K562 (cell line): ENCODE measurements at regions not wholly inside any gene's neighbourhood (a gene's known extent, or its start where the extent isn't known, plus 50 kb on each side); places are given as distances from the start of the nearest gene placed in this dataset.

ENCODE experiments used
- ARHGAP35 ChIP-seq: fragments of 450-650 bp; IDR thresholded peaks from 2 replicates; pipeline ENCODE4 v1.6.1; 2018; ENCODE audit not compliant: partially characterized antibody
- CREB3L1 ChIP-seq: fragments of 450-650 bp; IDR thresholded peaks from 2 replicates; pipeline ENCODE4 v1.6.1; 2014; ENCODE audit warnings: low read depth, mild to moderate bottlenecking, moderate library complexity, borderline replicate concordance
- DEAF1 ChIP-seq: fragments of 450-650 bp; formaldehyde crosslinking; IDR thresholded peaks from 2 replicates; pipeline ENCODE4 v1.4.0; 2020; ENCODE audit warnings: mild to moderate bottlenecking, moderate library complexity
- HMG20A ChIP-seq: fragments of 450-650 bp; formaldehyde crosslinking; conservative IDR thresholded peaks from 2 replicates; pipeline ENCODE4 v1.4.0; 2020; ENCODE audit warnings: mild to moderate bottlenecking, mixed read lengths
- HMG20B ChIP-seq: fragments of 250-450 bp; sonication (Bioruptor Pico); IDR thresholded peaks from 2 replicates; pipeline ENCODE4 v1.5.0; 2021; ENCODE audit warnings: mild to moderate bottlenecking
- IFI16 ChIP-seq: fragments of 250-450 bp; sonication (Bioruptor Pico); IDR thresholded peaks from 2 replicates; pipeline ENCODE4 v2.1.2; 2022; ENCODE audit warnings: mild to moderate bottlenecking, inconsistent platforms
- PML ChIP-seq: IDR thresholded peaks from 2 replicates; pipeline ENCODE4 v1.6.1; 2012; ENCODE audit warnings: low read length, inconsistent platforms
- PYGO2 ChIP-seq: fragments of 450-650 bp; IDR thresholded peaks from 2 replicates; pipeline ENCODE4 v1.6.1; 2016; ENCODE audit warnings: mild to moderate bottlenecking, missing genetic modification characterization, moderate library complexity, missing compliant biosample characterization
- SNIP1 ChIP-seq: fragments of 450-650 bp; IDR thresholded peaks from 2 replicates; pipeline ENCODE4 v1.7.1; 2017; ENCODE audit warnings: low read depth, mild to moderate bottlenecking
- SOX6 ChIP-seq: fragments of 450-650 bp; IDR thresholded peaks from 2 replicates; pipeline ENCODE4 v1.6.1; 2014; ENCODE audit warnings: mild to moderate bottlenecking
- STAG1 ChIP-seq: sonication (generic); formaldehyde crosslinking; IDR thresholded peaks from 2 replicates; pipeline ENCODE4 v1.5.0; 2020; ENCODE audit warnings: missing genetic modification reagents, borderline replicate concordance
- TFAP4 ChIP-seq: sonication (generic); formaldehyde crosslinking; IDR thresholded peaks from 2 replicates; pipeline ENCODE4 v1.8.0; 2022; ENCODE audit warnings: missing genetic modification reagents, mild to moderate bottlenecking, moderate library complexity, borderline replicate concordance
- ZEB2 ChIP-seq: fragments of 450-650 bp; IDR thresholded peaks from 2 replicates; pipeline ENCODE4 v1.6.1; 2016
- ZNF212 ChIP-seq: fragments of 450-650 bp; formaldehyde crosslinking; IDR thresholded peaks from 2 replicates; pipeline ENCODE4 v1.4.0; 2020; ENCODE audit warnings: mild to moderate bottlenecking
- ZNF717 ChIP-seq: fragments of 250-450 bp; sonication (Bioruptor Pico); IDR thresholded peaks from 2 replicates; pipeline ENCODE4 v1.5.0; 2021
- TF ChIP-seq, protein P1 (sequence below): fragments of 250-450 bp; sonication (Bioruptor Pico); IDR thresholded peaks from 2 replicates; pipeline ENCODE4 v1.5.0; 2020; ENCODE audit warnings: mild to moderate bottlenecking, borderline replicate concordance
- TF ChIP-seq, protein P2 (sequence below): fragments of 450-650 bp; formaldehyde crosslinking; IDR thresholded peaks from 2 replicates; pipeline ENCODE4 v1.4.0; 2022; ENCODE audit warnings: mild to moderate bottlenecking, moderate library complexity
- TF ChIP-seq, protein P3 (sequence below): fragments of 250-450 bp; sonication (Bioruptor Pico); IDR thresholded peaks from 2 replicates; pipeline ENCODE4 v1.4.0; 2020; ENCODE audit warnings: mild to moderate bottlenecking, moderate library complexity, borderline replicate concordance

DNA sequence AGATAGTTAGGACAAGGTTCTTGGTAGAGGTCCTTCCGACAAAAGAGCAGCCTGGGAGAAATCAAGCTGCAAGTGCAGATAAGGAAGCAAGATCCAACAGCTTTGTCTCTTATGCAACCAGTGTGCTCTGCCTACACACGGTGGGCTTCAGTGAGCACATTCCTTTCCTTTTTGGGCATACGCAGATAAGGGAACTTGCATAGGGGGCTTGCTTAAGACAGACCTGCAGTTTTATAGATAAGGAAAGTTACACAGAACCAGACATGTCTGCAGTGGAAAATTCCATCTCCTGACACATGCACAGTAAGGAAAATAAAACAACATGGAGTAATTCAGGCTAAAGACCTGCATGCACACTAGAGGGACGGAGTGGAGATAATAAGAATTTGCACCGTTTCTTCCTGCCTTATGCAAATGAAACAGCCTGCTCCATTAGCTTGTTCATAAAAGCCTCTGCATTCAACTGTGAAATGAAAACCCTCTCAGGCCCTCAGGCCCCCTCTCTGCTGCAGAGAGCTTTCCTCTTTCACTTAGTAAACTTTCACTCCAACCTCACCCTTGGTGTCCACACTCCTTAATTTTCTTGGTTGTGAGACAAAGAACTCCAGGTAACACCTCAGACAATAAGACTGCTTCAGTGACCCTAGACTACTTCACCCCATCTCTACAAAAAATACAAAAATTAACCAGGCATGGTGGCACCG is 97.5 kb upstream of the MYLIP start (continued):
- TF ChIP-seq DEAF1 (CRISPR knock-in tag) (peak; percentile 57), ARHGAP35 (no peak), HMG20B (CRISPR knock-in tag) (no peak), HMG20A (CRISPR knock-in tag) (peak; percentile 86), ZEB2 (peak; percentile 88), ZNF212 (CRISPR knock-in tag) (peak; percentile 85; the same call in 1 of the 2 replicates), SOX6 (peak; percentile 99), ZNF717 (no peak), SNIP1 (no peak), CREB3L1 (peak; percentile 71; the same call in 1 of the 2 replicates), IFI16 (CRISPR knock-in tag) (peak; percentile 98), STAG1 (CRISPR knock-in tag) (no peak), PML (peak; percentile 100), TFAP4 (CRISPR knock-in tag) (peak; percentile 74), PYGO2 (peak; percentile 93)
- TF ChIP-seq, protein P1, sequence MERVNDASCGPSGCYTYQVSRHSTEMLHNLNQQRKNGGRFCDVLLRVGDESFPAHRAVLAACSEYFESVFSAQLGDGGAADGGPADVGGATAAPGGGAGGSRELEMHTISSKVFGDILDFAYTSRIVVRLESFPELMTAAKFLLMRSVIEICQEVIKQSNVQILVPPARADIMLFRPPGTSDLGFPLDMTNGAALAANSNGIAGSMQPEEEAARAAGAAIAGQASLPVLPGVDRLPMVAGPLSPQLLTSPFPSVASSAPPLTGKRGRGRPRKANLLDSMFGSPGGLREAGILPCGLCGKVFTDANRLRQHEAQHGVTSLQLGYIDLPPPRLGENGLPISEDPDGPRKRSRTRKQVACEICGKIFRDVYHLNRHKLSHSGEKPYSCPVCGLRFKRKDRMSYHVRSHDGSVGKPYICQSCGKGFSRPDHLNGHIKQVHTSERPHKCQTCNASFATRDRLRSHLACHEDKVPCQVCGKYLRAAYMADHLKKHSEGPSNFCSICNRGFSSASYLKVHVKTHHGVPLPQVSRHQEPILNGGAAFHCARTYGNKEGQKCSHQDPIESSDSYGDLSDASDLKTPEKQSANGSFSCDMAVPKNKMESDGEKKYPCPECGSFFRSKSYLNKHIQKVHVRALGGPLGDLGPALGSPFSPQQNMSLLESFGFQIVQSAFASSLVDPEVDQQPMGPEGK = peak; percentile 92; the same call in 1 of the 2 replicates
- TF ChIP-seq, protein P2, sequence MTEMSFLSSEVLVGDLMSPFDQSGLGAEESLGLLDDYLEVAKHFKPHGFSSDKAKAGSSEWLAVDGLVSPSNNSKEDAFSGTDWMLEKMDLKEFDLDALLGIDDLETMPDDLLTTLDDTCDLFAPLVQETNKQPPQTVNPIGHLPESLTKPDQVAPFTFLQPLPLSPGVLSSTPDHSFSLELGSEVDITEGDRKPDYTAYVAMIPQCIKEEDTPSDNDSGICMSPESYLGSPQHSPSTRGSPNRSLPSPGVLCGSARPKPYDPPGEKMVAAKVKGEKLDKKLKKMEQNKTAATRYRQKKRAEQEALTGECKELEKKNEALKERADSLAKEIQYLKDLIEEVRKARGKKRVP = peak; percentile 97
- TF ChIP-seq, protein P3, sequence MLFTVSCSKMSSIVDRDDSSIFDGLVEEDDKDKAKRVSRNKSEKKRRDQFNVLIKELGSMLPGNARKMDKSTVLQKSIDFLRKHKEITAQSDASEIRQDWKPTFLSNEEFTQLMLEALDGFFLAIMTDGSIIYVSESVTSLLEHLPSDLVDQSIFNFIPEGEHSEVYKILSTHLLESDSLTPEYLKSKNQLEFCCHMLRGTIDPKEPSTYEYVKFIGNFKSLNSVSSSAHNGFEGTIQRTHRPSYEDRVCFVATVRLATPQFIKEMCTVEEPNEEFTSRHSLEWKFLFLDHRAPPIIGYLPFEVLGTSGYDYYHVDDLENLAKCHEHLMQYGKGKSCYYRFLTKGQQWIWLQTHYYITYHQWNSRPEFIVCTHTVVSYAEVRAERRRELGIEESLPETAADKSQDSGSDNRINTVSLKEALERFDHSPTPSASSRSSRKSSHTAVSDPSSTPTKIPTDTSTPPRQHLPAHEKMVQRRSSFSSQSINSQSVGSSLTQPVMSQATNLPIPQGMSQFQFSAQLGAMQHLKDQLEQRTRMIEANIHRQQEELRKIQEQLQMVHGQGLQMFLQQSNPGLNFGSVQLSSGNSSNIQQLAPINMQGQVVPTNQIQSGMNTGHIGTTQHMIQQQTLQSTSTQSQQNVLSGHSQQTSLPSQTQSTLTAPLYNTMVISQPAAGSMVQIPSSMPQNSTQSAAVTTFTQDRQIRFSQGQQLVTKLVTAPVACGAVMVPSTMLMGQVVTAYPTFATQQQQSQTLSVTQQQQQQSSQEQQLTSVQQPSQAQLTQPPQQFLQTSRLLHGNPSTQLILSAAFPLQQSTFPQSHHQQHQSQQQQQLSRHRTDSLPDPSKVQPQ (CRISPR knock-in tag) = peak; percentile 93
